ENCODE measurements at regions not wholly inside any gene's neighbourhood (a gene's known extent, or its start where the extent isn't known, plus 50 kb on each side); places are given as distances from the start of the nearest gene placed in this dataset.
"Not testable (repeated sequence)": the region's sequence is repeated elsewhere in the genome, so short reads cannot be mapped to it uniquely, and the experiment has no call there.

DNA sequence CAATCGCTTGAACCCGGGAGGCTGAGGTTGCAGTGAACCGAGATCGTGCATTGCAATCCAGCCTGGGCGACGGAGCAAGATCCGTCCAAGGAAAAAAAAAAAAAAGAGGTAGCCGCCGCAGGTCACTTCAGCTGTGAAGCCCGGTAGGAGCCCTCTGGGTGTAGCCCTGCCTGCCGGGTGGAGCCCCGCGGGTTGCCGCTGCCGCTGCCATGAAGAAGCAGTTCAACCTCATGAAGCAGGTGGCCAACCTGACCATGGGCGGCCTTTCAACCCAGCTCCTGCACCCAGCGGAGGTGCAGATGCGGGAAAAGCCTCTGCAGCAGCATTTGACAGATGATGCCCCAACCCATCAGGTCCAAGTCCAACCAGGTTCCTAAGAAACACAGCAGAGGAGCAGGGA is 219.5 kb upstream of the SLC39A10 start:
- H3K4me3 Mint-ChIP-seq = no peak overlapping the region
- no peaks in the 10 kb centered on the region for H3K27me3 Mint-ChIP-seq (ENCODE audit: low read depth, poor library complexity)
- no peak overlapping the region for H3K27ac Mint-ChIP-seq
- TF ChIP-seq, protein P1, sequence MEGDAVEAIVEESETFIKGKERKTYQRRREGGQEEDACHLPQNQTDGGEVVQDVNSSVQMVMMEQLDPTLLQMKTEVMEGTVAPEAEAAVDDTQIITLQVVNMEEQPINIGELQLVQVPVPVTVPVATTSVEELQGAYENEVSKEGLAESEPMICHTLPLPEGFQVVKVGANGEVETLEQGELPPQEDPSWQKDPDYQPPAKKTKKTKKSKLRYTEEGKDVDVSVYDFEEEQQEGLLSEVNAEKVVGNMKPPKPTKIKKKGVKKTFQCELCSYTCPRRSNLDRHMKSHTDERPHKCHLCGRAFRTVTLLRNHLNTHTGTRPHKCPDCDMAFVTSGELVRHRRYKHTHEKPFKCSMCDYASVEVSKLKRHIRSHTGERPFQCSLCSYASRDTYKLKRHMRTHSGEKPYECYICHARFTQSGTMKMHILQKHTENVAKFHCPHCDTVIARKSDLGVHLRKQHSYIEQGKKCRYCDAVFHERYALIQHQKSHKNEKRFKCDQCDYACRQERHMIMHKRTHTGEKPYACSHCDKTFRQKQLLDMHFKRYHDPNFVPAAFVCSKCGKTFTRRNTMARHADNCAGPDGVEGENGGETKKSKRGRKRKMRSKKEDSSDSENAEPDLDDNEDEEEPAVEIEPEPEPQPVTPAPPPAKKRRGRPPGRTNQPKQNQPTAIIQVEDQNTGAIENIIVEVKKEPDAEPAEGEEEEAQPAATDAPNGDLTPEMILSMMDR (IDR thresholded peaks at IDR 0.05) = no peak
- no peaks in the 10 kb centered on the region for H3K4me1 Mint-ChIP-seq
- no peak for DNase-seq
- H3K36me3 Mint-ChIP-seq (ENCODE audit: low read depth) = peaks cover 16% of the 10 kb centered on the region
- peaks cover 21% of the 10 kb centered on the region for H3K9me3 Mint-ChIP-seq

DNA sequence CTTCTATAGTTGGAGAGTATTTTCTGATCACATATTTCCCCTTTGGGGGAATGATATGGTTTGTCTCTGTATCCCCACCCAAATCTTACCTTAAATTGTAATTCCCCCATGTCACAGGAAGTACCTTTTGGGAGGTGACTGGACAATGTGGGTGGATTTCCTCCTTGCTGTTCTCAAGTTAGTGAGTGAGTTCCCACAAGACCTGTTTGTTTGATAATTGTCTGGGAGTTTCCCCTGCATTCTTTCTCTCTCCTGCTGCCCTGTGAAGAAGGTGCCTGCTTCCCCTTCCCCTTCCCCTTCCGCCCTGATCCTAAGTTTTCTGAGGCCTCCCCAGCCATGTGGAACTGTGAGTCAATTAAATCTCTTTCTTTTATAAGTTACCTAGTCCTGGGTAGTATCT is 222.7 kb upstream of the SLC39A10 start:
- H3K4me1 Mint-ChIP-seq = no peaks in the 10 kb centered on the region
- no peaks in the 10 kb centered on the region for H3K36me3 Mint-ChIP-seq (ENCODE audit: low read depth)
- no peaks in the 10 kb centered on the region for H3K27me3 Mint-ChIP-seq (ENCODE audit: low read depth, poor library complexity)
- no peak overlapping the region for H3K4me3 Mint-ChIP-seq
- TF ChIP-seq, protein P1 (IDR thresholded peaks at IDR 0.05) = no peak
- DNase-seq = no peak
- no peak overlapping the region for H3K27ac Mint-ChIP-seq
- peaks cover 3% of the 10 kb centered on the region for H3K9me3 Mint-ChIP-seq

GRCh38 chr2:195433729-195434128 is 223.3 kb upstream of the SLC39A10 start:
- H3K9me3 Mint-ChIP-seq; H3K4me1 Mint-ChIP-seq; H3K27me3 Mint-ChIP-seq (ENCODE audit: low read depth, poor library complexity); H3K4me3 Mint-ChIP-seq; H3K36me3 Mint-ChIP-seq (ENCODE audit: low read depth); DNase-seq; H3K27ac Mint-ChIP-seq: not testable (repeated sequence)

- no peak for DNase-seq
- Mint-ChIP-seq H3K27me3 (ENCODE audit: low read depth, poor library complexity) (peaks cover 2% of the 10 kb centered on the region), H3K27ac (no peak overlapping the region), H3K9me3 (peaks cover 2% of the 10 kb centered on the region), H3K36me3 (ENCODE audit: low read depth) (no peaks in the 10 kb centered on the region), H3K4me3 (no peak overlapping the region), H3K4me1 (no peaks in the 10 kb centered on the region)
- TF ChIP-seq, protein P1 (IDR thresholded peaks at IDR 0.05) = no peak
Measured at GRCh38 chr2:195428673-195429072, 228.4 kb upstream of the SLC39A10 start.

DNA sequence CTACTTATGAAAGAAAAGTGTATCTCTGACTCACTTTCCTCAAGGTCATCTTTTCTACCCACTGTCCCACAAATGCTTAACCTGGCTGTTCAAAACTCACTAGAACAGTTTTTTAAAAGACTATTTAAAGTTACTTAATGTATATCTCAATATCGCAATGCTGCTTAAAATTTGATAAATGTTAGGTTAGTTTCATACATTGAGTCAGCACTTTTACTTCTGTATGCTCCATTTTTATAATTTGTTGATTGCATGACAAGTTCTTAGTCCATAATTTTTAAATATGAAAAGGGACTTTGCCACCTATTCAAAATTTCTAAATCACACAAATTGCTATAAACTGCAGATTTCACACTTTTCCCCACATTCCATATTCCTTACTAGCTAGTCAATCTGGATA is 231.7 kb upstream of the SLC39A10 start:
- Mint-ChIP-seq H3K27me3 (ENCODE audit: low read depth, poor library complexity) (peaks cover 6% of the 10 kb centered on the region), H3K27ac (no peak overlapping the region), H3K36me3 (ENCODE audit: low read depth) (no peaks in the 10 kb centered on the region), H3K4me3 (no peak overlapping the region), H3K4me1 (no peaks in the 10 kb centered on the region), H3K9me3 (no peaks in the 10 kb centered on the region)
- DNase-seq = no peak
- TF ChIP-seq, protein P1 (IDR thresholded peaks at IDR 0.05) = no peak

GRCh38 chr2:195419033-195419432 is 238.0 kb upstream of the SLC39A10 start:
- Mint-ChIP-seq H3K4me3 (no peak overlapping the region), H3K9me3 (no peaks in the 10 kb centered on the region), H3K27me3 (ENCODE audit: low read depth, poor library complexity) (peaks cover 8% of the 10 kb centered on the region), H3K36me3 (ENCODE audit: low read depth) (no peaks in the 10 kb centered on the region), H3K27ac (no peak overlapping the region), H3K4me1 (no peaks in the 10 kb centered on the region)
- DNase-seq = no peak
- TF ChIP-seq, protein P1 (IDR thresholded peaks at IDR 0.05) = no peak
